ENCODE measurements at regions not wholly inside any gene's neighbourhood (a gene's known extent, or its start where the extent isn't known, plus 50 kb on each side); places are given as distances from the start of the nearest gene placed in this dataset.

DNA sequence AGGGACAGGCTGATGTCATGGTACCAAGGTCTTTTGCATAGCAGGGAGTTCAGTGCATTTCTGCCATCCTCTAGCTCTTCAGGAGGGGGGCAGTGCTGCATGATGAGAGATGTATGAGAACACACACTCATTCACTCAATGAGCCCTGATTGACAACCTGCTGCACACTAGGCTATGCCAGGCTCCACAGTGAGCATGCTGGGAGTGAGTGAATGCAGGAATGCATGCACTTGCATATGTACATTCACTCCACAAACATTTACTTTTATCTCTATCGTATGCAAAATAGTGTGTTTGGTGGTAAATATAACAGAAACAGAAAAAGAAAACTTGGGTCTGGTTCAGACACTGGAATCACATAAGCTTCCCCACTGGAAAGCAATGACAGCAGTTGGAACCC is 374.1 kb upstream of the C16orf82 start:
- Histone ChIP-seq H3K9me3 (ENCODE audit: control insufficient read depth, insufficient read depth, low read depth, low read length) (no peaks in the 10 kb centered on the region), H3K27ac (ENCODE audit: insufficient read depth, low read length) (no peak overlapping the region), H3K79me2 (ENCODE audit: control insufficient read depth, insufficient read depth, low read length) (no peaks in the 10 kb centered on the region), H3K27me3 (ENCODE audit: control insufficient read depth, insufficient read depth, low read length) (no peaks in the 10 kb centered on the region), H3K4me1 (ENCODE audit: control insufficient read depth, extremely low read depth, insufficient read depth, low read length) (no peaks in the 10 kb centered on the region), H3K36me3 (ENCODE audit: control insufficient read depth, insufficient read depth, low read length) (no peaks in the 10 kb centered on the region), H3K9ac (ENCODE audit: insufficient read depth, low read length) (no peak overlapping the region), H2AFZ (ENCODE audit: low read length) (no peak overlapping the region), H3K4me3 (replicated peaks in 1 of 4; ENCODE audit: control extremely low read depth in 1 of 4, insufficient read depth in 1 of 4, low read depth in 3 of 4, low read length in 4 of 4) (no peak overlapping the region), H4K20me1 (ENCODE audit: control insufficient read depth, extremely low read depth, insufficient read depth, low read length) (no peaks in the 10 kb centered on the region), H3K4me2 (ENCODE audit: extremely low read depth, insufficient read depth, low read length) (no peak overlapping the region)
- TF ChIP-seq EZH2 (IDR thresholded peaks at IDR 0.05; ENCODE audit: low read length, missing control alignments) (no peak), CTCF (conservative IDR thresholded peaks at IDR 0.05 in 1 of 2, IDR thresholded peaks at IDR 0.05 in 1 of 2; ENCODE audit: low read depth in 1 of 2, low read length in 2 of 2) (no peak)
- DNase-seq (ENCODE audit: low read depth in 2 of 2), result no peak

DNA sequence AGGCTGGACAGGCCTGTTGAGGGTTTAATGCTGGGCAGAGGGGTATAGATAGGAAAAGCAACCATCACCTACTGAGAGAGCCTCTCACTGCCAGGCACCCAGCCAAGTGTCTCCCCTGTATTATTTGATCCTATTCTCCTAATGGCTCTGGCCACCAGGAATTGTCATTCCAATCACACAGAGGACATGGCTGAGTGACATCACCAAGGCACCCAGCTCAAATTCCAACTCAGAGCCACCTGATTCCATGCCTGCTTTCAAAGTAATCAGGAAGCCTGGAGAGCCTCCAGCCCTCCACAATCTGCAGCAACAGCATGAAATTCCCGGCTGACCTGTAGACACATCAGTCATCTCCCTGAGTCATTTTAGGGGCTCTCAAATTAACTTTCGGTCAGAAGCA is 368.9 kb upstream of the C16orf82 start:
- no peaks in the 10 kb centered on the region for H3K36me3 ChIP-seq (ENCODE audit: control insufficient read depth, insufficient read depth, low read length)
- no peaks in the 10 kb centered on the region for H3K9me3 ChIP-seq (ENCODE audit: control insufficient read depth, insufficient read depth, low read depth, low read length)
- H3K9ac ChIP-seq (ENCODE audit: insufficient read depth, low read length), result no peak overlapping the region
- H3K4me2 ChIP-seq (ENCODE audit: extremely low read depth, insufficient read depth, low read length), result no peak overlapping the region
- H3K79me2 ChIP-seq (ENCODE audit: control insufficient read depth, insufficient read depth, low read length), result no peaks in the 10 kb centered on the region
- TF ChIP-seq EZH2 (IDR thresholded peaks at IDR 0.05; ENCODE audit: low read length, missing control alignments), result no peak
- no peak overlapping the region for H3K27ac ChIP-seq (ENCODE audit: insufficient read depth, low read length)
- H2AFZ ChIP-seq (ENCODE audit: low read length), result no peak overlapping the region
- no peak for DNase-seq (ENCODE audit: low read depth in 2 of 2)
- H4K20me1 ChIP-seq (ENCODE audit: control insufficient read depth, extremely low read depth, insufficient read depth, low read length), result no peaks in the 10 kb centered on the region
- H3K27me3 ChIP-seq (ENCODE audit: control insufficient read depth, insufficient read depth, low read length), result no peaks in the 10 kb centered on the region
- H3K4me3 ChIP-seq (replicated peaks in 1 of 4; ENCODE audit: control extremely low read depth in 1 of 4, insufficient read depth in 1 of 4, low read depth in 3 of 4, low read length in 4 of 4), result no peak overlapping the region
- H3K4me1 ChIP-seq (ENCODE audit: control insufficient read depth, extremely low read depth, insufficient read depth, low read length), result no peaks in the 10 kb centered on the region

DNA sequence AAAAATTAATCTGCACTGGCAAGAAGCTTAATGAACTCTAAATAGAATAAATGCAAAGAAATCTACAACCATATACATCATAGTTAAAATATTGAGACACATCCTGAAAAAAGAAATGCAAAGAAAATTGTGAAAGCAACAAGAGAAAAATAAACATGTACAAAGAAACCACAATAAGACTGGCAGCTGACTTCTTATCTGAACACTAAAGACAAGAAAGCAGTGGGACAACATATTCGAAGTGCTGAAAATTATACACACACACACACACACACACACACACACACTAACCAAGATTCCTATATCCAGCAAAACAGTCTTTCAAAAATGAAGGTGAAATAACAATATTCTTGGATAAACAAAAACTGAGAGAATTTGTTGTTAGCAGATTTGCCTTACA is 366.5 kb upstream of the C16orf82 start:
- H3K4me3 ChIP-seq (replicated peaks in 1 of 4; ENCODE audit: control extremely low read depth in 1 of 4, insufficient read depth in 1 of 4, low read depth in 3 of 4, low read length in 4 of 4), result no peak overlapping the region
- DNase-seq (ENCODE audit: low read depth in 2 of 2), result no peak
- no peak overlapping the region for H3K27ac ChIP-seq (ENCODE audit: insufficient read depth, low read length)
- no peaks in the 10 kb centered on the region for H3K27me3 ChIP-seq (ENCODE audit: control insufficient read depth, insufficient read depth, low read length)
- TF ChIP-seq EZH2 (IDR thresholded peaks at IDR 0.05; ENCODE audit: low read length, missing control alignments) (no peak), CTCF (conservative IDR thresholded peaks at IDR 0.05 in 1 of 2, IDR thresholded peaks at IDR 0.05 in 1 of 2; ENCODE audit: low read depth in 1 of 2, low read length in 2 of 2) (no peak)
- H3K79me2 ChIP-seq (ENCODE audit: control insufficient read depth, insufficient read depth, low read length), result no peaks in the 10 kb centered on the region
- H3K4me1 ChIP-seq (ENCODE audit: control insufficient read depth, extremely low read depth, insufficient read depth, low read length), result no peaks in the 10 kb centered on the region
- H4K20me1 ChIP-seq (ENCODE audit: control insufficient read depth, extremely low read depth, insufficient read depth, low read length), result no peaks in the 10 kb centered on the region
- H3K9ac ChIP-seq (ENCODE audit: insufficient read depth, low read length), result no peak overlapping the region
- H3K9me3 ChIP-seq (ENCODE audit: control insufficient read depth, insufficient read depth, low read depth, low read length), result no peaks in the 10 kb centered on the region
- no peaks in the 10 kb centered on the region for H3K36me3 ChIP-seq (ENCODE audit: control insufficient read depth, insufficient read depth, low read length)
- no peak overlapping the region for H2AFZ ChIP-seq (ENCODE audit: low read length)
- no peak overlapping the region for H3K4me2 ChIP-seq (ENCODE audit: extremely low read depth, insufficient read depth, low read length)

Data from fibroblast of lung (primary cell).